ENCODE measurements at regions not wholly inside any gene's neighbourhood (a gene's known extent, or its start where the extent isn't known, plus 50 kb on each side); places are given as distances from the start of the nearest gene placed in this dataset.

- TF ChIP-seq CTCF (conservative IDR thresholded peaks at IDR 0.05; ENCODE audit: low read length), result no peak
- TF ChIP-seq EZH2phosphoT487 (IDR thresholded peaks at IDR 0.05; ENCODE audit: borderline replicate concordance, low read depth, low read length), result no peak
Measured at GRCh38 chr5:1746371-1747078, 53.1 kb downstream of the MRPL36 start.

Data from OCI-LY7 (cell line).